Hematopoietic multipotent progenitor cell treated with erythropoietin and hydrocortisone succinate and interleukin-3 and kit ligand, for 17 days (in vitro differentiated cells): ENCODE measurements at regions not wholly inside any gene's neighbourhood (a gene's known extent, or its start where the extent isn't known, plus 50 kb on each side); places are given as distances from the start of the nearest gene placed in this dataset.

Experiments used
- DNase-seq: peaks from one replicate; pipeline ENCODE4 v3.0.0-alpha.2; 2015; ENCODE audit warnings: low spot score

GRCh38 chrX:39555431-39555830 is 542.3 kb downstream of the BCOR start:
- no peak for DNase-seq

GRCh38 chrX:39556056-39556455 is 541.7 kb downstream of the BCOR start:
- no peak for DNase-seq

GRCh38 chrX:39559229-39559628 is 538.5 kb downstream of the BCOR start:
- no peak for DNase-seq

DNA sequence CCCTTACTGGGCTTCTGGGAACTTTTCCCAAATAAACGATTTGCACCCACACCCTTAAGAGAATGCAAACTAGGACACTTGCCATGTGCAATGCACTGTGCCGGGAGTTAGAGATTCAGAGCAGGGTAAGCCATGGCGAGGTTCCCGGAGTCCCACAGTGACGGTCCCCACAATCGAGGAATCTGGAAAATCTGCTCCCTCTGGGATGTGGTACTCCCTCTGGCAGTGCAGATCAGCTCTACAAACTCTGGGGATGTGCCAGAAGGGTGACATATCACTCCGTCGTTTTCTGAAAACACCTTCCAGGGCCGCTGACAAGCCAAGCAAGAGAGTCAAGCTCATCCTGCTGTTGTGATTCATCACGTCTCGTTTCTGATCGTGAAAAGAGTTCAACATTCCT is 537.5 kb downstream of the BCOR start:
- DNase-seq = no peak

GRCh38 chrX:39563178-39563577 is 534.6 kb downstream of the BCOR start:
- no peak for DNase-seq

DNA sequence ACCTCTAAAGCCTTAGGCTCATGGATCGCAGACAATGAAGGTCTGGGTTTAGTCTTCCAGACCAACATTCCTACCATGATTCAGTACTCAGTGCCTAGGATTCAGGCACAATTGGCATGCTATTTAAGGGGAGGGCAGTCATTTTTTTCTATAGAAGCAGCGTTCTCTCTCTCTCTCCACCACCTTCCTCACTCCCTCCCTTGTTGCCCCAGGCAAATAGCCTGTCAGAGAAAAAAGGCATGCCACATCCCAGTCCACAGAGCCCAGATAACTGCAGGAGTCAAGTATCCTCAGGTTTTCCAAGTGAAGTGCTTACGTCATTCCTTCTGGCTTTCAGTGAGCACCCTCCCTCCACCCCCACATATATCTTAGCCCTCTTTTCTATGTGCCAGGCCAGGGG is 533.0 kb downstream of the BCOR start:
- DNase-seq = no peak

DNA sequence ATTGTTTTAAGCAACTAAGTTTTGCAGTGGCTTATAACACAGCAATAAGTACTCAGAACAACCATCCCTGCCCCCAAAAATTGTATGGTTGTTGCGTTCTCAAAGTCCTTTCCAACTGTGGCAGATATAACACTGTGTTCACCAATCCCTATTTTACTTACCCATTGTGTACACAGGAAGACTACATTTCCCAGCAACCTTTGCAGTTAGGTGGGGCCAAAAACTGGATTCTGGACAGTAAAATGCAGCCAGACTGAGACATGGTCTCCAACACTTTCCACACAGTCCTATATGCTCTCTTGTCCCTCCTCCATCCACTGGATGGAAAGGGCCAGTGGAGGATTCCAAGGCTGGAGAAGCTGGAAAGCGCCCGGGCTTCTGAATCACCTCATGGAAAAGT is 523.6 kb downstream of the BCOR start:
- no peak for DNase-seq

- DNase-seq = no peak
Measured at GRCh38 chrX:39576041-39576872, 521.5 kb downstream of the BCOR start.

GRCh38 chrX:39577206-39577984 is 520.4 kb downstream of the BCOR start:
- DNase-seq = no peak

DNA sequence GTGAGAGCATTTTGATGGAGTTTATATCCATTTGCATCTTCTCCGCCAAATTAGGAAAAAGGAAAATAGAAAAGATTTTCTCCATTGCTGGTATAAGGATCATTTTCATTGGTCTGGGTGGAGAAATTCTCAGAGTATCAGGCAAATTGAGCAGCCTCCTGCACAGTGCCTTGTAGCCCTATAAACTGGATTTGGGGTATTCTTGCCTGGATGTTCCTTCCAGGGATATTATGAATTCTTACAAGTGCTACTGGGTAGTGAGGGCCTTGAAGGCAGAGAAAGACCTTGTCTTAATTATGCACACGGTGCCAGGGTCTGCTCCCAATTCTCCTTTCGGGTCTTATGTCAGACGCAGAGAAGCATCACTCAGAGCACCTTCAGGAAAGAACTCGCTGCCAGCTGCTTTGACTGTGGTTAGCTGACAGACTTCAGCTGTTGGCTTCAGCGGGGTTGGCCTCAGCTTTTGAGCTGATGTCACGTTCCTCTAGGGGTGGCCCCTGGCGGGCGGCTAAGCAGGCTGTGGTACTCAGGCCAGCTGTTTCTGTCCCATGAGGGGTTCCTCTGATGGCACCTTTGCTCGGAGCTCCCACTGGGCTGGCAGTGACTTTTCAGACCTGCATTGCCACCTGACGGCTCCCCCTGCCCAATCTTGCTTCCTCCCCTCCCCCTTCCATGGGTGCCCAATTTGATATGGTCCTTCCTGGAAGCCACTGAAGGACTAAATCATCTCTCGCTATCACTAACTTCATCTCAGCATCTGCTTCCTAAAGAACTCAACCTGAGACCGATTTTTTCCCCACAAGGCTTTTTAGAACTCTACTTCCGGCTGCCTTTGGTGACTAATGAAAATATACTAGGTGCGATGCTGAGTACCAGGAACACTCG is 519.5 kb downstream of the BCOR start:
- DNase-seq = no peak

GRCh38 chrX:39580043-39580442 is 517.7 kb downstream of the BCOR start:
- DNase-seq = no peak

- DNase-seq = no peak
Measured at GRCh38 chrX:39581411-39581810, 516.3 kb downstream of the BCOR start.

DNA sequence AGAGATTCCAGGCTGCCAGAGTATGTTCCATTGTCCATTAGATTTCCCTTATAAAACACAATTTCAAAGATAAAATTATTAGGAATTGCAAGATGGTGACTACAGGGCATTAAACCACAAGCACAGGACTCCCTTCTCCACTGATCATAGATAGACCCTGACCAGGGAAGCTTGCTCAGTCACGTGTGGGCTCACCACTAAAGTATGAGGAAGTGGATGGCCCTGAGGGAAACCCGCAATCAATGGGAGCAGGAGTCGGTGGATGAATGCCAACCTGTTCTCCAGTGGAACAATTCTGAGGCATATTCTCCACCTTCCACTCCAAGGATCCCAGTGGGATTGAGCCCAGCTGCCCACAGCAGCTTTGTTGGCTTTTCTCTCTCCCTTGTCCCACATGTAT is 515.7 kb downstream of the BCOR start:
- DNase-seq = no peak

GRCh38 chrX:39582976-39583375 is 514.8 kb downstream of the BCOR start:
- no peak for DNase-seq

GRCh38 chrX:39585808-39586207 is 511.9 kb downstream of the BCOR start:
- DNase-seq = no peak

GRCh38 chrX:39586359-39586758 is 511.4 kb downstream of the BCOR start:
- no peak for DNase-seq

- DNase-seq = no peak
Measured at GRCh38 chrX:39591099-39591498, 506.7 kb downstream of the BCOR start.

GRCh38 chrX:39592776-39593175 is 505.0 kb downstream of the BCOR start:
- no peak for DNase-seq

GRCh38 chrX:39595977-39596376 is 501.8 kb downstream of the BCOR start:
- no peak for DNase-seq

DNA sequence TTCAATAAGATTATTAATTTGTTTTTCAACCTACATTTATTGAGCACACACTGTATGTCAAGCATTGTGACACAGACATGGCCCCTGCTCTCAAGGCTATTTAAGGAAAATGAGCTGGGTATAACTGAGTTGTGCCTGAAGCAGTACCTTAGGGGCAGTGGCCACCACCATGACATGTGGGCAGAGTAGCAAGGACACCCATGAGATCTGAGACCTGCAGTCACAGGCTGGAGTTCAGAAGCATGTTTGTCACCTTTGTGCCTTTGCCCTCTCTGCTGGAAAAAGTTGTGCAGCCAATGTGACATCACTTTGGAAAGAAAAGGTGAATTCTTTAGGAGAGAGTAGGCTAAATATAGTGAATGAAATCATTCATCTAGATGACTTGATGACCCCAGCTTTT is 501.3 kb downstream of the BCOR start:
- DNase-seq = no peak

DNA sequence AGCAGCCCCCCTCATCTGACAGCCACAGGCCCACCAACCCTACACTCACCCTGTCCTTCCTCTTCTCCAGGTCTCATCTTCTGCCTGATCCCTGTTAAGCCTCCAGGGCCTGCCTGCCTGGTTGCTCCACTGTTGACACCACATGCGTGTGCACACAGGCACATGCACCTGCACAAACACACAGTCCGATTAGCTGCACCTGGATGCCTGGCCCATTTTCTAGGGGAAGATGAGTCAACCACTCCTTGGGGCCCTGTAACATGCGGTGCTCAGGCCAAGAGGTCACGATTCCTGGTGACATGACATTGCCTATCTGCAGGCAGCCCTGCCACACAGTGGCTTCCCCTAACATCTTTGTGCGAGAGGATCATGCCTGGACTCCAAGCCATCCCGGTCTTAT is 498.4 kb downstream of the BCOR start:
- DNase-seq = no peak

GRCh38 chrX:39600222-39600621 is 497.5 kb downstream of the BCOR start:
- DNase-seq = no peak
